ENCODE measurements at regions not wholly inside any gene's neighbourhood (a gene's known extent, or its start where the extent isn't known, plus 50 kb on each side); places are given as distances from the start of the nearest gene placed in this dataset.

DNA sequence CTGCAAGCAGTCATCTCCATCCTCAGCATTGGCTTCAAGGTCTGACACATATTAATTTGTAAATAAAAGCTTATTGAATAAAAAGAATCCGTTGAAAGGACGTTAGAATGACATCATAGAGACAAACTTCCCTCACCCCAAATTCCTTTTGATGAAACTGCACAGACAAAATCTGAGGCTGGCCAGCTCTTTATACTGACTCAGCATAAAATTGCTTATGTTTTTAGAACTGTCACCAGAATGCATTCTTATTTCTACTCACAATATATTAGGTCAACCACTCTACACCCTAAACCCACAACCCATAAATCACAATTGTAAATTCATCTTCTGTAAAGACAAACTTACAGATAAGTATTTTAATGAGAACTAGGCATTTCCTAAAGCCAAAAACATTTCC lies 359.2 kb upstream of the TEX13C start:
- Histone ChIP-seq H3K4me3 (no peak overlapping the region), H3K27ac (no peak overlapping the region), H3K27me3 (no peaks in the 10 kb centered on the region), H3K36me3 (no peaks in the 10 kb centered on the region), H3K9me3 (no peaks in the 10 kb centered on the region), H3K4me1 (no peaks in the 10 kb centered on the region)
- TF ChIP-seq POLR2A (IDR thresholded peaks at IDR 0.05) = no peak
- TF ChIP-seq, protein P1, sequence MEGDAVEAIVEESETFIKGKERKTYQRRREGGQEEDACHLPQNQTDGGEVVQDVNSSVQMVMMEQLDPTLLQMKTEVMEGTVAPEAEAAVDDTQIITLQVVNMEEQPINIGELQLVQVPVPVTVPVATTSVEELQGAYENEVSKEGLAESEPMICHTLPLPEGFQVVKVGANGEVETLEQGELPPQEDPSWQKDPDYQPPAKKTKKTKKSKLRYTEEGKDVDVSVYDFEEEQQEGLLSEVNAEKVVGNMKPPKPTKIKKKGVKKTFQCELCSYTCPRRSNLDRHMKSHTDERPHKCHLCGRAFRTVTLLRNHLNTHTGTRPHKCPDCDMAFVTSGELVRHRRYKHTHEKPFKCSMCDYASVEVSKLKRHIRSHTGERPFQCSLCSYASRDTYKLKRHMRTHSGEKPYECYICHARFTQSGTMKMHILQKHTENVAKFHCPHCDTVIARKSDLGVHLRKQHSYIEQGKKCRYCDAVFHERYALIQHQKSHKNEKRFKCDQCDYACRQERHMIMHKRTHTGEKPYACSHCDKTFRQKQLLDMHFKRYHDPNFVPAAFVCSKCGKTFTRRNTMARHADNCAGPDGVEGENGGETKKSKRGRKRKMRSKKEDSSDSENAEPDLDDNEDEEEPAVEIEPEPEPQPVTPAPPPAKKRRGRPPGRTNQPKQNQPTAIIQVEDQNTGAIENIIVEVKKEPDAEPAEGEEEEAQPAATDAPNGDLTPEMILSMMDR (IDR thresholded peaks at IDR 0.05) = no peak
- no peak for DNase-seq

DNA sequence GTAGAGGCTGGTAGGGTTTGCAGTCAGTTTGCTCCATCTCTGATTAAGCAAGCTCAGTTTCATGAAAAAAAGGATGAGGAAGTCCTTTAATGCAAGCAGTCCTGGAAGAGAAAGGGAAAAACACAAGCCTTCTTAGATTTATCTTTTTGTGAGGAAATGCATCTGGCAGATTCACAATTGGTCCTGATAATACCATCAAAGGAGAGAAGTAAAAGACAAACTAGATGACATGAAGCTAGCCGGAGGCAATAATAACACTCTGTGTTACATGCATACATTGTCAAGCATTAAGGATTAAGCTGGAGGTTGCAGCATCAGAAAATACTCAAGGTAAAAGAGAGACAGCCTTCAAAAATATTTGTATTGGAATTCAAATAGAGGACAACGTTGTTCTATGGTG lies 356.0 kb upstream of the TEX13C start, which contains the start of gene TENM1:
Gene TENM1, minus strand, starts transcription at position 101 of the 400 bp plus-strand sequence.
- no peak for DNase-seq
- no peaks in the 10 kb centered on the region for H3K27me3 ChIP-seq
- H3K9me3 ChIP-seq = no peaks in the 10 kb centered on the region
- H3K4me3 ChIP-seq = no peak within 1 kb of the TSS
- H3K27ac ChIP-seq = no peak within 1 kb of the TSS
- no peaks in the 10 kb centered on the region for H3K36me3 ChIP-seq
- H3K4me1 ChIP-seq = no peaks in the 10 kb centered on the region
- TF ChIP-seq, protein P1 (IDR thresholded peaks at IDR 0.05) = no peak
- TF ChIP-seq POLR2A (IDR thresholded peaks at IDR 0.05) = no peak

DNA sequence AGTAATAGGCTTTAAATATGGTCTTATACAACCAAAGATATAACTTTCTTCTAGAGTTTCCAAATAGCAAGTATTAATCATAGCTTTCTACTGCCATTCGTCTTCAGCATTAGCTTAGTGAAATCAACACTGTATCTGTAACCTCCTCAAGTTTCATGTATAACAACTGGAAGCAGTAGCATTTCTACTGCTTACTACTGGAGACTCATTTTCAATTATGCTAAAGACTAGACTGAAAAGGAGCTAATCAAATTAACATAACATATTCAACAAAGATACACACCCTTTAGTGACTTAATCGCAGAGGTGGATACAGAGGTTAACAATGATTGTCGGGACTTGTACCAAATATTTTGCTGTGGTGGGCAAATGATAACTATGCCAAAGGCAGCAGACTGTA lies 344.2 kb upstream of the TEX13C start:
- Histone ChIP-seq H3K27me3 (no peaks in the 10 kb centered on the region), H3K36me3 (no peaks in the 10 kb centered on the region), H3K4me3 (no peak overlapping the region), H3K4me1 (no peaks in the 10 kb centered on the region), H3K27ac (no peak overlapping the region), H3K9me3 (no peaks in the 10 kb centered on the region)
- no peak for TF ChIP-seq POLR2A (IDR thresholded peaks at IDR 0.05)
- TF ChIP-seq, protein P1 (IDR thresholded peaks at IDR 0.05) = no peak
- no peak for DNase-seq

DNA sequence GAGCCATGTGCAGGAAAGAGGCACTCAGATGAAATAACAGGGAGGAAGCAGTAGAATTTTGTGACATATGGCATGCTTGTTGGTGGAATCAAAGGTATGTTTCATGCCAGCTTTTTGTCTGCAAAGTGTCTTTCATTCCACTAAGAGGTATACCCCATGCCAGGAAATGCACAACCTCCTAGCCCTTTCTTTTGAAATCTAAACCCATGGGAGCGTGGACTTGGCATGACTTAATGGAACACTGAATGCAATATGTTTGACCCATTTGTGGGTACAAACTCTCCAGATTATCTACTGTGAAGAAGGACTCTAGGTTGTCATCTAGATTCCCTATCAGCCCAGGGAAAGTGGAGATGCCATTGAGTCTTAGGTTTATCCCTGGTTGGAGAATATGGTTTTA lies 338.3 kb upstream of the TEX13C start:
- no peaks in the 10 kb centered on the region for H3K9me3 ChIP-seq
- TF ChIP-seq POLR2A (IDR thresholded peaks at IDR 0.05) = no peak
- TF ChIP-seq, protein P1 (IDR thresholded peaks at IDR 0.05) = no peak
- no peaks in the 10 kb centered on the region for H3K4me1 ChIP-seq
- H3K4me3 ChIP-seq = no peak overlapping the region
- H3K27me3 ChIP-seq = no peaks in the 10 kb centered on the region
- H3K36me3 ChIP-seq = no peaks in the 10 kb centered on the region
- no peak for DNase-seq
- H3K27ac ChIP-seq = no peak overlapping the region

DNA sequence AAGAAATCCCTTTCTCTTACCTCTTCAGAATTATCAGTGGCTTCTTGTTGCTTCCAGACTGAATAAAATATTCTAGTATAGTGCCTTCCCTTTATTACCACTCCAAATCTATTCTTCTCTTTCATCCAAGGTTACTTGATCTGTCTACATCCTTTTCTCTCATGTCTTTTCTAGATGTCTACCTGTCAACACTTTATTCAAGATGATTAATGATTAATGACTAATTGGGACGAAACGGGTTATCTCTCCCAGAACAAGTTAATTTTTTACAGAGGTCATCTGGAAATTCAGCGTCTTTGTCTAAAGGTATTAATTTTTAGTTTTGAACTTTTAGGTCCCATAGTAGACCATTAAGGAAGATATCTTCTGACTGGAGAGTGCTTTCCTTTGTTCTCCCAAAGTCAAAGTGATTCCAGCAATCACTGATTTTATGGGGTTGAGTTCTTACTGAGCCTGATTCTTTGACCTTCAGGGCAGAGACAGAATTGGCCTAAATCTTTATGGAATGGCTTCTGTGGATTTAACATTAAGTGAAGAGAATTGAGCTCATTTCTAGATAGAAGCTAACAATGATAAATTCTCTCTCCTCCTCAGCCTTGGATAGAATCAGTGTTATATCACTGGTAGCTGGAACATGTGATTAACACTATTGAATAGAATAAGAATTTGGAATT lies 335.4 kb upstream of the TEX13C start:
- H3K9me3 ChIP-seq = no peaks in the 10 kb centered on the region
- TF ChIP-seq POLR2A (IDR thresholded peaks at IDR 0.05) = no peak
- TF ChIP-seq, protein P1 (IDR thresholded peaks at IDR 0.05) = no peak

More for the DNA sequence above, 335.4 kb upstream of the TEX13C start:
- no peaks in the 10 kb centered on the region for H3K27me3 ChIP-seq
- no peak for DNase-seq
- no peaks in the 10 kb centered on the region for H3K4me1 ChIP-seq
- no peak overlapping the region for H3K4me3 ChIP-seq
- H3K36me3 ChIP-seq = no peaks in the 10 kb centered on the region
- H3K27ac ChIP-seq = no peak overlapping the region
